ENCODE measurements at regions not wholly inside any gene's neighbourhood (a gene's known extent, or its start where the extent isn't known, plus 50 kb on each side); places are given as distances from the start of the nearest gene placed in this dataset.
"Not testable (repeated sequence)": the region's sequence is repeated elsewhere in the genome, so short reads cannot be mapped to it uniquely, and the experiment has no call there.

DNA sequence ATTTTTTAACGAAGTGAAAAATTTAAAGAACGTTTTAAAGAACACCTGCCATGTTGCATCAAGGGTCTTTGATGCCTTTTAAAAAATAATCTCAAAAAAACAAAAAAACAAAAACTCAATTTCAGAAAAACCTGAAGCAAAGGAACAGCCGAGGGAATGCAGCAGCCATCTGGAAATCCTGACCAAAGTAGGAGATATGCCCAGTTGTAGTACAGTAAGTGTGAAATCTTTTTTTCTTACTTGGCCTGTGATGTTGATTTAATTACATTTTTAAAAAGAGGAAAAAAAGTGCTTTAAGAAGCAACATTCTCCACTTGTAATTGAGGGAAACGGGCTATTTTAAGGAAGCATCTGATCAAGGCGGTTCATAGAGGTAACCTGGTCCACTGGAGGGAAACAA lies 213.7 kb upstream of the GAP43 start:
- DNase-seq (ENCODE audit: low read depth), result no peak
- in situ Hi-C loops (cut with HindIII; ENCODE audit: low pct_unique_long_range_greater_than_20kb, low sequenced_read_pairs), result no loop called here

DNA sequence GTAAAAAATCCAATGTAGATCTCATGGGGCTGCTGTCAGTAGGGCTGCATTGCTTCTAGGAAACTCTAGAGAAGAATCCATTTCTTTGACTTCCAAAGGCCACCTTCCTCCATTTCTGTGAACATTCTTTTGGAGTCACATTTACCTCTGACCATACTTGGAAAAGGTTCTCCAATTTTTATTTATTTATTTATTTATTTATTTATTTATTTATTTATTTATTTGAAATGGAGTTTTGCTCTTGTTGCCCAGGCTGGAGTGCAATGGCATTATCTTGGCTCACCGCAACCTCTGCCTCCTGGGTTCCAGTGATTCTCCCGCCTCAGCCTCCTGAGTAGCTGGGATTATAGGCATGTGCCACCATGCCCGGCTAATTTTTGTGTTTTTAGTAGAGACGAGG lies 208.7 kb upstream of the GAP43 start:
- DNase-seq (ENCODE audit: low read depth); in situ Hi-C loops (cut with HindIII; ENCODE audit: low pct_unique_long_range_greater_than_20kb, low sequenced_read_pairs): not testable (repeated sequence)

DNA sequence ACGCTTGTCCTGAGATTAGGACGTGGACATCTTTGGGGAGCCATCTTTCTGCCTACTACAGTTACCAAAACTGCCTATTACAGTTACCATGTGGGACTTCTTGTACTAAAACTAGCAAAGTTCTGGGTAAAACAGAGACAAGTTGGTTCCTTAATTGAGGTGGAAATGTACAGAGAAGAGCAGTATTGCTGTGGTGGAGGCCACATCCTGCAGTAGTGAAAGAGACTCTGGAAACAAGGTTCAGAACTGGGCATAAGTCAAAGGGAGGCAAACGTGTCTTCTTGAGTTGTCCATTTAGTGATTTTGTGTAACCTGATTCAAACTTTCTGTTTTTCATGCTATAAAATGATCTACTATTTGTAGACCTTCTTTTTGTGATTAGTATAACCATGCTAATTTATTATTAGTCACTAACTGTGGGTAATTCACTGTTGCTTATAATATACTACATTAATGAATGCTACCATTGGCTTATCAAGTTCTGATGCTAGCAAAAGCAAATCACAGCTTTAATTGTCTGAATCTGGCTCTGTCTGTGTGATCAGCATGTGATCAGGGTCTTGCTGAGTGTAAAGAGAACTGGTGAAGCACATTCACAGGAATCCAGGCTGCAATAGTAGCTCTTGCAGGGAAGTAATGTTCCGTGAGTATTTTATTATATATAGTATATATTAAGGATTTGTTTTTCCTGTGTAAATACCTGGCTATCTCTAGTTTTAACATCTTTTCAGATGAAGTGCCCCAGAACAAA lies 207.9 kb upstream of the GAP43 start:
- no peak for DNase-seq (ENCODE audit: low read depth)
- in situ Hi-C loops (cut with HindIII; ENCODE audit: low pct_unique_long_range_greater_than_20kb, low sequenced_read_pairs), result no loop called here

DNA sequence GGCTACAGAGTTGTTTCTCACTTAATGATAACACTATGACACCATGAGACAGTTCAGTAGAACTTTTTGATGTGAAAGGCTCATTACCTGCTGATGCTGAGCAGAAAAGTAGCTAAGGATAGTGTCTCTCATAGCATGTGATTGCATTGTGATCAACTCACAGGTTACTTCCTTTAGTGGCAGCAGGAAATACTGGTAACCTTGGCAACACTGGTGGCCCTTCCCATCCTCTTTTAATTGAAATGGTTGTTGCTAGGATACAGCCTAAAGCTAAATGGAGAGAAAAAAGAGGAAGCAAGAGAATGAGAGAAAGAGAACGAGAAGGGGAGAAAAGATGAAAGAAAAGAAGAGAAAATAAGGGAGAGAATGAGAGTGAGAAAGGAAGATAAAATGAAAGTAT lies 204.7 kb upstream of the GAP43 start:
- in situ Hi-C loops (cut with HindIII; ENCODE audit: low pct_unique_long_range_greater_than_20kb, low sequenced_read_pairs), result no loop called here
- no peak for DNase-seq (ENCODE audit: low read depth)

DNA sequence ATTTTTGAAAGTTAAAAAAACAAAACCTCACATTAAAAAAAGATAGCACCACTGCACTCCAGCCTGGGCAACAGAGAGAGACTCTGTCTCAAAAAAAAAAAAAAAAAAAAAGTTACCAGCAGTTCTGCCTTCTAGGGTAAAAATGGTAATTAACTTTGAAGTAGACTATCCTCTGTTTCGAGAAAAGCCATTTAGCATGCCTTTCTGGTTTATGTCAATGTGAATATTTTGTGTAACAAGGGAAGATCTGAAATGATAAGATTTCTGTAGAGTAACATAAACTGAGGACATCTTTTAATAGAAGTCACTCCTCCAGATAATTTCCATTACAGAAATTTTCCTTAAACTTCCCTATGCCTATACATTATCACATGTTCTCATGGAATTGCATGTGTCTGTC lies 203.2 kb upstream of the GAP43 start:
- in situ Hi-C loops (cut with HindIII; ENCODE audit: low pct_unique_long_range_greater_than_20kb, low sequenced_read_pairs), result no loop called here

DNA sequence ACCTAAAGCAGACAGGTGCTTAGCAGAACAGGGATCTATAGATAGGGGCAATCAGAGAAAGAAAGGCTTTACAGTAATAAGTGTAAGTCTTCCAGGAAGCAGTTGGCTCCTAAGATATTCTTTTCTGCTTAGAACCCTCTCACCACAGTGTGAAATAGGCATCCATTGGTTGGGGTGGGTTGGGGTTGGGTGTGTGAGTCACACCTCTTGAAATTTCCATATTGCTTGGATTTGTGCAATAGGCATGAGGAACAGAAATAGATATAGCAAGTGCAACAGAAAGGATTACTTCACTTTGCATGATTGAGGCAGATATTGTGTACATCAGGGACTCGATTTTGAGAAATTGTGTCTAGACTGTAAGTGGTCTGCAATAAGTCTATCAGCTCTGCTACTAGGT lies 200.1 kb upstream of the GAP43 start:
- in situ Hi-C loops (cut with HindIII; ENCODE audit: low pct_unique_long_range_greater_than_20kb, low sequenced_read_pairs), result no loop called here
- no peak for DNase-seq (ENCODE audit: low read depth)

More for the DNA sequence above, 203.2 kb upstream of the GAP43 start:
- DNase-seq (ENCODE audit: low read depth), result no peak

DNA sequence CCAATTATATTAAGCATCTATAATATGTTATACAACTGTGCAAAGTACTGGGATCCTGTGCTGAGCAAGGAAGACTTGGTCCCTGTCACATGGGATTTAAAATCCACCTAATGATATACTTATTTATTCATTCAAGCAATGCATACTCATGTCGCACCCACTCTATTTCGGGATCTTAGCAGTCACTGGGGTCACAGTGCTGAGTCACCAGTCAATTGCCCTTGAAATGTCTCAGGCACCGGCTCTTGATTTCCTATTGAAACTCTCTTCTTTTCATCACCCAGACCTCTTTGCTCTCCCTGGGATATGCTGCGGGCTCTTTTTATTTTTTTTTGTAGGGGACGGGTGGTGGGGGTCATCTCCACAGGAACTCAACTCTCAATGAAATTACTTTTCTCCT lies 194.5 kb upstream of the GAP43 start:
- DNase-seq (ENCODE audit: low read depth), result no peak
- in situ Hi-C loops (cut with HindIII; ENCODE audit: low pct_unique_long_range_greater_than_20kb, low sequenced_read_pairs), result no loop called here

DNA sequence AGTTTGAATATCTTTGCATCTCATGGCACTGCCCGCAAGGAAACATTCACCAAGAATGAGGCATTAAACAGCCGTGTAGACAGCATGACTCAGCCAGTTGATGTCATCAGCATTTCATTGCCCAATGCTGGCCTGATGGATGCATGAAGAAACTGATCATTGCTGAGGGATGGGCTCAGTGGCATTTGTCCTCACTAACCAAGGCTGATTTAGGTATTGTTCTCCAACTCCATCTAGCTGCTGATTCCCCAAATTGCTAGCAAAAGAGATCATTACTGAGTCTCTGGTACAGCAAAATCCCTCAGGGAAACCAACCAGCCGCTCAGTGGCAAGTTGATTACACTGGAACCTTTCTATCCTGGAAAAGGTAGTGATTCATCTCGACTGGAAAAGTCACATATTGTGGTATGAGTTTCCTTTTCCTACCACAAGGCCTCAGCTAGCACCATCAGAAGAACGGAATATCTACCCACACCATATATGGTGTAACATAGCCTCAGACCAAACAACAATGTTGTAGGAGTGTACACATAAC lies 186.5 kb upstream of the GAP43 start:
- in situ Hi-C loops (cut with HindIII; ENCODE audit: low pct_unique_long_range_greater_than_20kb, low sequenced_read_pairs), result no loop called here
- DNase-seq (ENCODE audit: low read depth), result peak; percentile 40

DNA sequence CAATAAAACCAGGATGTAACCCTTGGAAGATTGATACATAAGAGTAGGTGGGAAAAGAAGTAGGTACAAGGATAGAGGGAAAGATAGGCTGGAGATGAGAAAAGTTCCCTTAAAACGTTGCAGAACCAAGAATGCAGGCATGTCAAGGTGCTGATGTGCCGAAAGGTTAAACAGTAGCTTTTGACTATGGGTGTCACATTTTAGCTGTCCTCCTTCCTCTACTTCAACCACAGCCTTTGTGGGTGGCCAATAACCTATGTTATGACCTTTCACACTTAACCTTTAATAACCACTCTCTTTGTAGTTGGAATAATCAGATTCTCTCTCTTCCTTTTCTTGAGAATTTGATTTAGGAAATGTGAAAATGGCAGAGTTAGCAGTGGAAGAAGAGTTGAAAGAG lies 184.5 kb upstream of the GAP43 start:
- DNase-seq (ENCODE audit: low read depth), result no peak
- in situ Hi-C loops (cut with HindIII; ENCODE audit: low pct_unique_long_range_greater_than_20kb, low sequenced_read_pairs), result no loop called here

DNA sequence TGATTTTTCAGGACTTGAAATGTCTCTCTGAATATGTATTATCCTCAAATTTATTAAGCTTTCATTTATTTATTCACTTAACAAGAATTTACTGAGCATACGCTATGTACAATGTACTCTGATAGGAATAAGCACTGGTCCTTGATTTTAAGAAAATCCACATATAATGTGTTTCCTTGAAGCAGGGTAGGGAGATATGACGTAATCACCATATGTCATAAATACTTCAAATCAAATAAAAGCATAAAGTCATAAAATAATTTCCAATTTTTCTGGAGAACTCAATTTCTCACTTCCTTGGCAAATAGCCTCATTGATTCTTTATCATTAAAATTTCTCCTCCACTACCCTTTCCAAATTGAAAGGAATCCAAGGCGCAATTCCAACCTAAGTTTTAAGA lies 177.8 kb upstream of the GAP43 start:
- in situ Hi-C loops (cut with HindIII; ENCODE audit: low pct_unique_long_range_greater_than_20kb, low sequenced_read_pairs), result no loop called here
- no peak for DNase-seq (ENCODE audit: low read depth)

DNA sequence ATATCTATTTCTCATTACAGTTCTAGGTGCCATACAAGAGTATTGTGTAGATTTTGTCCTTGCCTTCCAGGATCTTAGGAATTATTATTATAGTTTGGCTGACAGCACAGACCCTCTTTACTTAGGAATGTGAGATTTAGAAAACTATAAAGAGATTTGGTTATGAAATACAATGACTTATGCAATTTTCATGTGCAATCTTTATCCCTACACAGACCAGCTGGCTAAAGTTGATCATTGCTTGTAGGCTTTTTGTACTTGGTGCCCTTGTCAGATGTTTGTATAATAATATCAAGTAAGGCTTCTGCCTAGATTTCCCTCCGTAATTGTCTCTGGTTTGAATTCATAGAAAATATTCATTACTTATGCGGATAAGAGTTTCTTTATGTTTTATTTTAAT lies 174.5 kb upstream of the GAP43 start:
- in situ Hi-C loops (cut with HindIII; ENCODE audit: low pct_unique_long_range_greater_than_20kb, low sequenced_read_pairs), result no loop called here
- DNase-seq (ENCODE audit: low read depth), result no peak

DNA sequence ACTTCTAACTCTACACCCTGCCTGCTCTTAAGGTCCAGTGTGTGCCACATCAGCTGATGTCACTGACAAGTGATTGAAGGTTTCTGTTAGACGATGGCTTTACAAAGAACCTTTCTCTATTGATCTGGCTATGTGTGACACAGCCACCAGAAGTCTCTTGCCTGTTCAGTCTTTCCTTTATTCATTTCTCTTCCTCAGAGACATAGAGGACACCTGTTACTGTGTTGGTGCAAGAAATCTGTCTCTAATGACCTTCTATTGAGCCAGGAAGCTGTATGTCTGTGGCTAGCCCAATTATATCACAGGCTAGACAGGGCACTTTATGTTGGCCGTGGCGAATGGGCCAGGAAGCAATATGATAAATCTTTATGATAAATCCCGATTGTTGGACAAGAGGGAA lies 173.3 kb upstream of the GAP43 start:
- no peak for DNase-seq (ENCODE audit: low read depth)
- in situ Hi-C loops (cut with HindIII; ENCODE audit: low pct_unique_long_range_greater_than_20kb, low sequenced_read_pairs), result no loop called here

DNA sequence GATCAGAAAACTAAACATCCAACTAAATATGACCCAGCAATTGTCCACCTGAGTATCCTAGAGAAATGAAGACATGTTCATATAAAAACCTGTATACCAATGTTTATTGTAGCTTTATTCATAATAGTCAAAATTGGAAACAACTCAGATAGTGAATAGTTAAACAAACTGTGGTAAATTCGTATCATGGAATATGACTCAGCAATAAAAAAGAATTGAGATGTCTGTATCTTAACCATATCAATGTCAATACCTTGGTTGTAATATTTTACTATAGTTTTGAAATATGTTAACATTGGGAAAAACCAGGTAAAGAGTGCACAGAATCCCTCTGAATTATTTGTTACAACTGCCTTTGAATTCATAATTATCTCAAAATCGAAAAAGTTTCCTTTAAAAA lies 159.3 kb upstream of the GAP43 start:
- DNase-seq (ENCODE audit: low read depth), result no peak
- in situ Hi-C loops (cut with HindIII; ENCODE audit: low pct_unique_long_range_greater_than_20kb, low sequenced_read_pairs), result no loop called here

DNA sequence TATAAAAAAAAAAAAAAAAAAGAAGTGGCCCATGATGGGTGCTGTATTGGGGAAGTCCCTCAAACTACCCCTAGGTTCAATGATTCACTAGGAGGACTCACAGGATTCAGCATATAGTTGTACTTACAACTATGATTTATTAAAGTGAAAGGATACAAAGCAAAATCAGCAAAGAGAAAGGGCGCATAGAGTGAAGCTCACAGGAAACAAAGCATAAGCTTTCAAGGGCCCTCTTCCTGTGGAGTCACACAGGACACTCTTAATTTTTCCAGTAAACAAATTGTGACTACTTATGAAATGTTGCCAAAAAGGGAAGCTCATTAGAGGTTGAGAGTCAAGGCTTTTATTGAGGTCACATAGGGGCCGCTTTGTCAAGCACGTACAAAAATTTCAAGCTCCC lies 153.7 kb upstream of the GAP43 start:
- in situ Hi-C loops (cut with HindIII; ENCODE audit: low pct_unique_long_range_greater_than_20kb, low sequenced_read_pairs), result no loop called here
- no peak for DNase-seq (ENCODE audit: low read depth)

DNA sequence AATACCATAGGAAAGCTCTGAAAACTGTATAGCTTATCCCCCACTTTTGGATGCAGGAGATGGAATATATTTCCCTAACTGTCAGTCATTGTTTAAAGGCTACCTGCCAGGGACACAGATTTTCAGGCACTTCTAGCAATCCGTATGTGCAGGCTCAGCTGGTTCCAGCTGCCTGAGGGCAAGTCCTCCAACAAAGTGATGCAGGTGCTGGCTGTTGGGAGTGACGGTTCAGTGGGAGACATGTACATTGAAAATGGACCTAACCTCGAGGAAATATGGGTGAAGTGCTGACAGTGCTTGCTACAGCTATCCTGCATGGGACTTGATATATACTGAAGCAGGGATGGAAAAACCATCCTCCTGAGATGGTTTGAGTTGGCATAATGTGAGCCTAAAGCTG lies 153.1 kb upstream of the GAP43 start:
- in situ Hi-C loops (cut with HindIII; ENCODE audit: low pct_unique_long_range_greater_than_20kb, low sequenced_read_pairs), result no loop called here
- no peak for DNase-seq (ENCODE audit: low read depth)

DNA sequence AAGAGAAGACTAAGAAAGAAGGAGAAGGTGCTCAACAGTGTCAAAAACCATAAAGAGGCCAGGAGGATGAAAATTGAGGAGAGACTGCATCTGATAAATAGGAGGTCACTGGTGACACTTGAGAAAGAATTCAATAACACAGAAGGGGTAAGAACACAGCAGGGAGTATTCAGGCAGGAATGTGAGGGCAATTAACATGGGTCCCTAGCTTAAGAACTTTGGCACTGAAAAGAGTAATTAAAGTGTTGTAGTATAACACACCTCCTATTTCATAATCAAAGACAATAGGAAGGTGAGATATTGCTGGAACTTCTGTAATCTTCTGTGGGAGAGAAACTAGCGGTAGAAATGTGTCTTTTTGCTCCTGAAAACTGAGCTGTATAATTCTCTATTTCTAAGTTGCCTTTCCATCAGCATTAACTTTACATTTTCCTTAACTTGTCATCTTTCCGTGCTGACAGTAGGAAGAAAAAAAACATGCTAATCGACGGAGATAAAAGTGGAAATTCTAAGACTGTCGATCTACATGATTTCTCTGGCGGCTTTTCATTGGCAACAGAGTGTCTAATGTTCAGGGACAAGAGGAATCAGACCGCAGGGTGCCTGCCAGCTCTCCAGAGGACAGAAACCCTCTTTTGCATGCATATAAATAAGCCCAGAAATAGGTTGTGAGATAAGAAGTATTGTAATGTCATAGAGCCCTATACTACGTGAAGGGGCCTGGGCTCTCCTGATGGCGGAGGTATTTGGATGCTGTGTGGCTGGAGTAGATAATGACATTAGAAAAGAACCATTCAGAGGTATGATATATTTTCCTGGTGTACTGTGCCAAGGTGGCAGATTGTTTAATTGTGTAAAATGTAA lies 147.9 kb upstream of the GAP43 start:
- in situ Hi-C loops (cut with HindIII; ENCODE audit: low pct_unique_long_range_greater_than_20kb, low sequenced_read_pairs), result no loop called here
- DNase-seq (ENCODE audit: low read depth), result no peak

DNA sequence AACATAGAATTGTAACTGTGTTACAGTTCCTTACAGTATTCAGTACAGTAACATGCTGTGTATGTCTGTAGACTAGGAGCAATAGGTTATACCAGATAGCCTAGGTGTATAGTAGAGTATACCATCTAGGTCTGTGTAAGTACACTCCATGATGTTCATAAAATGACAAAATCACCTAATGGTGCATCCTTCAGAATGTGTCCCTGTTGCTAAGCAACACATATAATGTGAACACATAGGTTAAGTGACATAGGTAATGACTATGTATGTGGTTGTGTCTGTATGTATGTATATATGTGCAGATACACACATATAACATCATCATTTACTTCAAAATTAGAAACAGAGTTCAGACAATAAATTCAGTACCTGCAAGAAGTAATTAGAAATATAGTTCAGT lies 146.8 kb upstream of the GAP43 start:
- DNase-seq (ENCODE audit: low read depth), result no peak
- in situ Hi-C loops (cut with HindIII; ENCODE audit: low pct_unique_long_range_greater_than_20kb, low sequenced_read_pairs), result no loop called here

DNA sequence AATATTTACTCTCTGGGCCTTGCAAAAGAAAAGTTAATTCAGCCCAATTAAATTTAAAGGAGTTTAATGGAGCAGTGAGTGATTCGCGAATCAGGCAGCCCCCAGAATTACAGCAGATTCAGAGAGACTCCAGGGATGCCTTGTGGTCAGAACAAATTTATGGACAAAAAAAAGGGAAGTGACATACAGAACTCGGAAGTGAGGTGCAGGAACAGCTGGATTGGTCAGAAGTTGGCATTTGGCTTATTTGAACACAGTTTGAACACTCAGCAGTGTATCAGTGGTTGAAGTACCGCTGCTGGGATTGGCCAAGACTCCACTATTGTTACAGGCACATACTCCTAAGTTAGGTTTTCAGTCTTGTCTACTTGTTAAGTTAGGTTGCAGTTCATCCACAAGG lies 145.0 kb upstream of the GAP43 start:
- in situ Hi-C loops (cut with HindIII; ENCODE audit: low pct_unique_long_range_greater_than_20kb, low sequenced_read_pairs), result no loop called here
- DNase-seq (ENCODE audit: low read depth), result no peak

DNA sequence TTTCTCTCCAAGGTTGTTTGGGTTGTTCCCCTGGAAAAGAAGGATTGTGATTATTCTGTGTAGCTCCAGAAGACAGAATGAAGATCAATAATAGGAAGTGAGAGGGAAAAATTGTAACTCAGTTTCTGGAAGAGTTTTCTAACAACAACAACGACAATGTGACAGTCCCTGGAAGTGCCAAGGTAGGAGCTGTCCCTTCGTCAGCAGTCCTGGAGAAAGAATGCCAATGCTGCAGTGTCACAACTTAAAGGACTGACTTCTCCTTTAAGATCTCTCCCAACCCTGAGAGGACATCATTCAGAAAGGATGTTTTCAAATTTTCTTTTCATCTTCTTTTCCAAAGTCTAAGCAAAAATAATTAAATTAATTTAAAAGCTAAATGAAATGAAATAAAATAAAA lies 136.4 kb upstream of the GAP43 start:
- no peak for DNase-seq (ENCODE audit: low read depth)
- in situ Hi-C loops (cut with HindIII; ENCODE audit: low pct_unique_long_range_greater_than_20kb, low sequenced_read_pairs), result no loop called here

DNA sequence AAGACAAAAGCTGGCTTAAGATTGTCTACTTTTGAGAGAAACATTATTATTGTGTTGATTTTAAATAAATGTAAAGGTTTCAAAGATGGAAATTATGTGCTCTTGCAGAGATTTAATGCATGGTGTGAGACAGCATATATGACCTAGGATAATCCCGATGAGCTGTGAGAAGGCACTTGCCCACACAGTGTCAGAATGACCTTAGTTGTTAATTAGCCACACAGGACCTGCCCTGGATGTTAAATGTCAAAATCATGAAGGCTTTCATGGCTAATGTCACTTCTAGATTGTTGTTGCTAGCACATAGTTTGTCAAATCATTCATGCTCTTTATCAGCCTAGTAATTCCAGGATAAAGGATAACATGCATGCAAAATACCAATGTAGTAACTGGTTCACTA lies 135.3 kb upstream of the GAP43 start:
- in situ Hi-C loops (cut with HindIII; ENCODE audit: low pct_unique_long_range_greater_than_20kb, low sequenced_read_pairs), result no loop called here

More for the DNA sequence above, 135.3 kb upstream of the GAP43 start:
- no peak for DNase-seq (ENCODE audit: low read depth)

Data from Caki2 (cell line).